ENCODE measurements at regions not wholly inside any gene's neighbourhood (a gene's known extent, or its start where the extent isn't known, plus 50 kb on each side); places are given as distances from the start of the nearest gene placed in this dataset.

GRCh38 chrX:99384594-99385374 is 1025.3 kb downstream of the PCDH19 start:
- TF ChIP-seq ASH2L (IDR thresholded peaks at IDR 0.05; ENCODE audit: low read length) (no peak), CTCF (IDR thresholded peaks at IDR 0.05; ENCODE audit: control extremely low read depth in 1 of 3, insufficient read depth in 1 of 3, low read depth in 1 of 3, low read length in 3 of 3) (no peak), SP1 (IDR thresholded peaks at IDR 0.05; ENCODE audit: low read depth, low read length) (no peak), POLR2A (IDR thresholded peaks at IDR 0.05; ENCODE audit: control extremely low read depth in 1 of 2, low read depth in 2 of 2, low read length in 2 of 2) (no peak), RAD21 (IDR thresholded peaks at IDR 0.05 in 1 of 2, conservative IDR thresholded peaks at IDR 0.05 in 1 of 2; ENCODE audit: low read depth in 2 of 2, low read length in 2 of 2) (no peak), TCF12 (IDR thresholded peaks at IDR 0.05; ENCODE audit: low read depth, low read length) (no peak), SUZ12 (IDR thresholded peaks at IDR 0.05; ENCODE audit: low read length) (no peak), EZH2 (IDR thresholded peaks at IDR 0.05; ENCODE audit: low read depth, low read length, severe bottlenecking) (no peak), EGR1 (IDR thresholded peaks at IDR 0.05; ENCODE audit: borderline replicate concordance, low read depth, low read length) (no peak), E2F6 (IDR thresholded peaks at IDR 0.05) (no peak), TAF1 (IDR thresholded peaks at IDR 0.05; ENCODE audit: low read depth, low read length) (no peak)

Measured in H1 (cell line).